Endothelial cell of umbilical vein (primary cell): ENCODE measurements at regions not wholly inside any gene's neighbourhood (a gene's known extent, or its start where the extent isn't known, plus 50 kb on each side); places are given as distances from the start of the nearest gene placed in this dataset.

Experiments used
- BruUV-seq: library from RNA; stranded (reverse); fragments of 400-500 nt; replicated peaks from 2 replicates; lab custom pipeline; 2021; lab: Mats Ljungman, UMichigan
- CTCF ChIA-PET: fragments of 300-600, 350-600 bp; sonication (Branson Sonifier 250); formaldehyde crosslinking; loops from one replicate; lab custom pipeline; 2021; ENCODE audit warnings: antibody characterized with exemption, inconsistent platforms; lab: Charles Lee
- POLR2A ChIA-PET: fragments of 300-600, 350-600 bp; sonication (Branson Sonifier 250); formaldehyde crosslinking; loops from one replicate; lab custom pipeline; 2021; ENCODE audit warnings: antibody characterized with exemption, inconsistent platforms; lab: Charles Lee
- DNase-seq: peaks from one replicate; pipeline ENCODE4 v3.0.0-alpha.2; 2011; ENCODE audit warnings: low read depth, low spot score
- FAIRE-seq: peaks from 2 replicates; lab custom pipeline; 2011; peaks lifted over from hg19 to GRCh38; lab: Jason Lieb, UNC
- H2AFZ ChIP-seq: 2 replicates; pipeline ENCODE4 v1.6.0; 2012; ENCODE audit warnings: low read depth, low read length, control low read depth, inconsistent platforms
- H3K27ac ChIP-seq: 2 replicates; pipeline ENCODE4 v1.5.1; 2011; ENCODE audit warnings: low read depth, mild to moderate bottlenecking, control low read depth, low read length, moderate library complexity; ENCODE audit not compliant: insufficient read depth
- H3K27me3 ChIP-seq, 2 experiments: 2 replicates each; pipeline versions ENCODE4 v1.6.0 to v1.6.1; 2011; ENCODE audit warnings: low read length in 2 of 2, mixed read lengths in 1 of 2; ENCODE audit not compliant: control insufficient read depth in 2 of 2, insufficient read depth in 2 of 2
- H3K36me3 ChIP-seq, 2 experiments: 2 replicates in 1 of 2; 3 replicates in 1 of 2; pipeline ENCODE4 v1.5.1; 2011; ENCODE audit warnings: low read length in 2 of 2, mild to moderate bottlenecking in 1 of 2, moderate library complexity in 1 of 2; ENCODE audit not compliant: control insufficient read depth in 2 of 2, insufficient read depth in 2 of 2; ENCODE audit errors: extremely low read depth in 1 of 2
- H3K4me1 ChIP-seq: 3 replicates; pipeline ENCODE4 v1.5.1; 2011; ENCODE audit warnings: mild to moderate bottlenecking, low read length; ENCODE audit not compliant: control insufficient read depth, insufficient read depth; ENCODE audit errors: extremely low read depth
- H3K4me2 ChIP-seq: 2 replicates; pipeline ENCODE4 v1.6.1; 2011; ENCODE audit warnings: low read length, control low read depth, mixed read lengths; ENCODE audit not compliant: insufficient read depth
- H3K4me3 ChIP-seq, 3 experiments: fragments of 200-600 bp in 1 of 3; sonication (generic), shearing (Covaris generic) in 1 of 3; replicated peaks in 1 of 3; 2 replicates each; pipeline ENCODE4 v1.5.1; 2011 to 2016; ENCODE audit warnings: control low read depth in 3 of 3, low read length in 3 of 3, mild to moderate bottlenecking in 2 of 3, inconsistent platforms in 1 of 3, low read depth in 1 of 3, moderate library complexity in 1 of 3; ENCODE audit not compliant: insufficient read depth in 1 of 3
- H3K79me2 ChIP-seq: 2 replicates; pipeline ENCODE4 v1.6.0; 2012; ENCODE audit warnings: low read length, inconsistent platforms; ENCODE audit not compliant: control insufficient read depth, insufficient read depth
- H3K9ac ChIP-seq: replicated peaks from 2 replicates; pipeline ENCODE3; 2011; ENCODE audit warnings: low read length, control low read depth; ENCODE audit not compliant: insufficient read depth; ENCODE audit errors: extremely low read depth
- H3K9me1 ChIP-seq: replicated peaks from 3 replicates; pipeline ENCODE4 v1.6.0; 2011; ENCODE audit warnings: mild to moderate bottlenecking, low read length; ENCODE audit not compliant: control insufficient read depth, insufficient read depth; ENCODE audit errors: extremely low read depth
- H3K9me3 ChIP-seq: replicated peaks from 2 replicates; pipeline ENCODE4 v1.5.1; 2012; ENCODE audit warnings: low read length, inconsistent platforms; ENCODE audit not compliant: control insufficient read depth, insufficient read depth
- H4K20me1 ChIP-seq: replicated peaks from 2 replicates; pipeline ENCODE3; 2011; ENCODE audit warnings: mild to moderate bottlenecking, low read length; ENCODE audit not compliant: control insufficient read depth, insufficient read depth; ENCODE audit errors: extremely low read depth
- EZH2 ChIP-seq: IDR thresholded peaks from 2 replicates; pipeline ENCODE4 v1.6.1; 2012; ENCODE audit warnings: borderline replicate concordance, low read depth, mild to moderate bottlenecking, moderate library complexity, low read length, inconsistent platforms; ENCODE audit not compliant: severe bottlenecking
- FOS ChIP-seq: IDR thresholded peaks from 2 replicates; pipeline ENCODE4 v1.6.1; 2011; ENCODE audit warnings: mild to moderate bottlenecking, low read length, moderate library complexity, borderline replicate concordance; ENCODE audit not compliant: insufficient read depth
- GATA2 ChIP-seq: IDR thresholded peaks from 2 replicates; pipeline ENCODE4 v1.7.0; 2011; ENCODE audit warnings: low read depth, mild to moderate bottlenecking, moderate library complexity, mixed read lengths, low read length; ENCODE audit not compliant: insufficient read length, insufficient read depth
- JUN ChIP-seq: IDR thresholded peaks from 2 replicates; pipeline ENCODE4 v1.6.1; 2011; ENCODE audit warnings: borderline replicate concordance, low read depth; ENCODE audit not compliant: insufficient read length, insufficient read depth
- MYC ChIP-seq: IDR thresholded peaks from one replicate; pipeline ENCODE4 v1.6.1; 2011; ENCODE audit warnings: mild to moderate bottlenecking, low read depth, low read length
- POLR2A ChIP-seq: IDR thresholded peaks from 2 replicates; pipeline ENCODE4 v1.6.1; 2012; ENCODE audit warnings: low read depth, mild to moderate bottlenecking, control low read depth, low read length
- POLR2AphosphoS5 ChIP-seq: IDR thresholded peaks from 2 replicates; pipeline ENCODE4 v1.6.1; 2012; ENCODE audit warnings: low read depth, mild to moderate bottlenecking, control low read depth, low read length, moderate library complexity; ENCODE audit not compliant: insufficient read depth
- dilution Hi-C: fragments of 300-500 bp; cut with MboI; formaldehyde crosslinking; loops from one replicate; pipeline ENCODE4 v1.15.0; 2019; ENCODE audit warnings: low sequenced_read_pairs; ENCODE audit not compliant: extremely low pct_ligation_motif_present
- intact Hi-C: fragments of 100-400 bp; cut with micrococcal nuclease; formaldehyde crosslinking; loops from one replicate; pipeline ENCODE4 v1.10.0; 2022
- TF ChIP-seq, protein P1 (sequence below), 2 donors: IDR thresholded peaks; 1 replicate in 1 of 2; 2 replicates in 1 of 2; pipeline ENCODE4 v1.5.1; 2011; ENCODE audit warnings: low read length in 2 of 2, mild to moderate bottlenecking in 2 of 2, moderate library complexity in 2 of 2, control low read depth in 1 of 2, inconsistent platforms in 1 of 2, low read depth in 1 of 2; ENCODE audit not compliant: insufficient read depth in 1 of 2; ENCODE audit errors: extremely low read depth in 1 of 2
- TF ChIP-seq, protein P2 (sequence below): IDR thresholded peaks from 2 replicates; pipeline ENCODE4 v1.6.1; 2011; ENCODE audit not compliant: insufficient read depth, insufficient read length

DNA sequence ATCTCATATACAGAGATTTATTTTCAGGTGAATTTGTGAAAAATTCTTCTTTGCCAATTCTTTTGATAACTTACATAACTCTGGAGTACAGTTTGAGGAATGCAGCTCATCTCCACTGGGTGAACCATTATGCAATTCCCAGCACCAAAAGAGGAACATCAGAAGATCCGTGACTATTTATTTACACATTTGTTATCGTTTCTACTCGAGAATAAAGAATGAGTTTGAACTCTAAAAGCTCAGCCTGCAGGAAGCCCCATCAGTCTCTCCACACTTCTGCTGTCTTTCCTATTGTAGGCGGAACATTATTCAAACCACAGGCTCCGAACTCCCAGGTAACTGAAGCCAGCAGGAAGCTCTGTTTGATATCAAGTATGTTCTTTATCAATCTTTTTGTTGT, 95.9 kb upstream of the IFNGR1 start:
- CTCF ChIA-PET: interaction anchor here (0.7 to 4.0 kb wide), 21 partner anchors 11 to 469 kb away, joined by 3 to 141 read pairs (median 7); no protein-coding TSS in a partner anchor
- no peak for FAIRE-seq
- H2AFZ ChIP-seq: no peak overlapping the region
- POLR2A ChIA-PET: no interaction called here
- H3K36me3 ChIP-seq: no peaks in the 10 kb centered on the region
- H3K4me1 ChIP-seq: no peaks in the 10 kb centered on the region
- no peaks in the 10 kb centered on the region for H3K9me3 ChIP-seq
- H4K20me1 ChIP-seq: no peaks in the 10 kb centered on the region
- no peaks in the 10 kb centered on the region for H3K9me1 ChIP-seq
- H3K9ac ChIP-seq: no peak overlapping the region
- no peak for DNase-seq
- H3K27me3 ChIP-seq: peaks cover 0 to 12% of the 10 kb centered on the region in 2 experiments
- dilution Hi-C loops (no loop called here), intact Hi-C loops (loop anchor here (2.0 kb wide), 1 partner anchor 326 kb away; no protein-coding TSS in a partner anchor)
- H3K4me2 ChIP-seq: no peak overlapping the region
- H3K79me2 ChIP-seq: no peaks in the 10 kb centered on the region
- TF ChIP-seq POLR2AphosphoS5 (no peak), FOS (no peak), EZH2 (no peak), MYC (no peak), GATA2 (no peak), JUN (no peak), POLR2A (no peak)
- TF ChIP-seq, protein P1, sequence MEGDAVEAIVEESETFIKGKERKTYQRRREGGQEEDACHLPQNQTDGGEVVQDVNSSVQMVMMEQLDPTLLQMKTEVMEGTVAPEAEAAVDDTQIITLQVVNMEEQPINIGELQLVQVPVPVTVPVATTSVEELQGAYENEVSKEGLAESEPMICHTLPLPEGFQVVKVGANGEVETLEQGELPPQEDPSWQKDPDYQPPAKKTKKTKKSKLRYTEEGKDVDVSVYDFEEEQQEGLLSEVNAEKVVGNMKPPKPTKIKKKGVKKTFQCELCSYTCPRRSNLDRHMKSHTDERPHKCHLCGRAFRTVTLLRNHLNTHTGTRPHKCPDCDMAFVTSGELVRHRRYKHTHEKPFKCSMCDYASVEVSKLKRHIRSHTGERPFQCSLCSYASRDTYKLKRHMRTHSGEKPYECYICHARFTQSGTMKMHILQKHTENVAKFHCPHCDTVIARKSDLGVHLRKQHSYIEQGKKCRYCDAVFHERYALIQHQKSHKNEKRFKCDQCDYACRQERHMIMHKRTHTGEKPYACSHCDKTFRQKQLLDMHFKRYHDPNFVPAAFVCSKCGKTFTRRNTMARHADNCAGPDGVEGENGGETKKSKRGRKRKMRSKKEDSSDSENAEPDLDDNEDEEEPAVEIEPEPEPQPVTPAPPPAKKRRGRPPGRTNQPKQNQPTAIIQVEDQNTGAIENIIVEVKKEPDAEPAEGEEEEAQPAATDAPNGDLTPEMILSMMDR (IDR thresholded peaks at IDR 0.05; ENCODE audit: extremely low read depth in 1 of 2, insufficient read depth in 1 of 2, low read depth in 1 of 2, low read length in 2 of 2): no peak
- TF ChIP-seq, protein P2, sequence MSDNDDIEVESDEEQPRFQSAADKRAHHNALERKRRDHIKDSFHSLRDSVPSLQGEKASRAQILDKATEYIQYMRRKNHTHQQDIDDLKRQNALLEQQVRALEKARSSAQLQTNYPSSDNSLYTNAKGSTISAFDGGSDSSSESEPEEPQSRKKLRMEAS: no peak
- no TSS peak for BruUV-seq
- no peak overlapping the region for H3K27ac ChIP-seq
- no peak overlapping the region for H3K4me3 ChIP-seq
